Activated CD4-positive, alpha-beta memory T cell treated with anti-CD3 and anti-CD28 coated beads, Interleukin-2, amount 10 ng/mL, durations not matched to agents 7 days and 5 days (primary cell): ENCODE measurements at regions not wholly inside any gene's neighbourhood (a gene's known extent, or its start where the extent isn't known, plus 50 kb on each side); places are given as distances from the start of the nearest gene placed in this dataset.

Experiments used
- CTCF ChIA-PET: fragments of 350-600 bp; sonication (Branson Sonifier 250); formaldehyde crosslinking; loops from one replicate; lab custom pipeline; 2021; ENCODE audit warnings: antibody characterized with exemption, inconsistent platforms; lab: Charles Lee
- POLR2A ChIA-PET: fragments of 350-600 bp; sonication (Branson Sonifier 250); formaldehyde crosslinking; loops from one replicate; lab custom pipeline; 2021; ENCODE audit warnings: antibody characterized with exemption; lab: Charles Lee
- DNase-seq: peaks from one replicate; pipeline ENCODE4 v3.0.0-alpha.2; 2020
- H3K27ac Mint-ChIP-seq: one replicate; pipeline ENCODE4 v1.8.0; 2021; ENCODE audit warnings: mild to moderate bottlenecking, mixed read lengths
- H3K27me3 Mint-ChIP-seq: one replicate; pipeline ENCODE4 v1.8.0; 2021; ENCODE audit warnings: mixed read lengths
- H3K36me3 Mint-ChIP-seq: one replicate; pipeline ENCODE4 v1.8.0; 2021; ENCODE audit warnings: low read depth, mixed read lengths
- H3K4me1 Mint-ChIP-seq: one replicate; pipeline ENCODE4 v1.8.0; 2021; ENCODE audit warnings: mixed read lengths
- H3K4me3 Mint-ChIP-seq: one replicate; pipeline ENCODE4 v1.8.0; 2021; ENCODE audit warnings: mild to moderate bottlenecking, mixed read lengths
- H3K9me3 Mint-ChIP-seq: one replicate; pipeline ENCODE4 v1.8.0; 2021; ENCODE audit warnings: mixed read lengths

- CTCF ChIA-PET = interaction anchor here (1.5 kb wide), 1 partner anchor 42 kb away, joined by 6 read pairs; no protein-coding TSS in a partner anchor
Measured at GRCh38 chr2:204030322-204030721, 93.8 kb downstream of the ICOS start.

GRCh38 chr2:204031056-204031455, 94.5 kb downstream of the ICOS start:
- Mint-ChIP-seq H3K4me1 (peaks cover 20% of the 10 kb centered on the region), H3K27ac (no peak overlapping the region), H3K36me3 (no peaks in the 10 kb centered on the region), H3K27me3 (no peaks in the 10 kb centered on the region), H3K9me3 (peaks cover 2% of the 10 kb centered on the region), H3K4me3 (no peak overlapping the region)
- CTCF ChIA-PET = interaction anchor here (1.5 kb wide), 1 partner anchor 41 kb away, joined by 6 read pairs; no protein-coding TSS in a partner anchor
- POLR2A ChIA-PET = no interaction called here
- no peak for DNase-seq

More at GRCh38 chr2:204030322-204030721, 93.8 kb downstream of the ICOS start:
- Mint-ChIP-seq H3K9me3 (no peaks in the 10 kb centered on the region), H3K27ac (no peak overlapping the region), H3K36me3 (no peaks in the 10 kb centered on the region), H3K4me3 (no peak overlapping the region), H3K27me3 (no peaks in the 10 kb centered on the region), H3K4me1 (peaks cover 18% of the 10 kb centered on the region)
- DNase-seq = no peak
- POLR2A ChIA-PET = no interaction called here

- H3K4me1 Mint-ChIP-seq = peaks cover 10% of the 10 kb centered on the region
- no peaks in the 10 kb centered on the region for H3K36me3 Mint-ChIP-seq
- peaks cover 2% of the 10 kb centered on the region for H3K9me3 Mint-ChIP-seq
- no peak overlapping the region for H3K4me3 Mint-ChIP-seq
- H3K27ac Mint-ChIP-seq = no peak overlapping the region
- CTCF ChIA-PET = interaction anchor here (0.7 to 0.8 kb wide), 2 partner anchors 14 to 103 kb away, joined by 4 to 5 read pairs; no protein-coding TSS in a partner anchor
- no peak for DNase-seq
- no peaks in the 10 kb centered on the region for H3K27me3 Mint-ChIP-seq
- POLR2A ChIA-PET = interaction anchor here (1.1 kb wide), 1 partner anchor 77 kb away, joined by 3 read pairs; no protein-coding TSS in a partner anchor
Measured at GRCh38 chr2:204032301-204032700, 95.7 kb downstream of the ICOS start.

GRCh38 chr2:204033611-204034495, 97.3 kb downstream of the ICOS start:
- H3K36me3 Mint-ChIP-seq = no peaks in the 10 kb centered on the region
- no peak for DNase-seq
- no peak overlapping the region for H3K27ac Mint-ChIP-seq
- ChIA-PET POLR2A (interaction anchor here (1.2 kb wide), 1 partner anchor 22 kb away, joined by 3 read pairs; no protein-coding TSS in a partner anchor), CTCF (interaction anchor here (1.6 kb wide), 1 partner anchor 144 kb away, joined by 3 read pairs; no protein-coding TSS in a partner anchor)
- H3K27me3 Mint-ChIP-seq = no peaks in the 10 kb centered on the region
- peaks cover 2% of the 10 kb centered on the region for H3K9me3 Mint-ChIP-seq
- peaks cover 5% of the 10 kb centered on the region for H3K4me1 Mint-ChIP-seq
- no peak overlapping the region for H3K4me3 Mint-ChIP-seq

- H3K9me3 Mint-ChIP-seq = peaks cover 2% of the 10 kb centered on the region
- POLR2A ChIA-PET = no interaction called here
Measured at GRCh38 chr2:204036706-204037105, 100.1 kb downstream of the ICOS start.

GRCh38 chr2:204037286-204037685, 100.7 kb downstream of the ICOS start:
- CTCF ChIA-PET = interaction anchor here (0.7 kb wide), 1 partner anchor 108 kb away, joined by 5 read pairs; no protein-coding TSS in a partner anchor
- Mint-ChIP-seq H3K27me3 (peaks cover 8% of the 10 kb centered on the region), H3K27ac (no peak overlapping the region), H3K4me1 (peaks cover 5% of the 10 kb centered on the region), H3K36me3 (no peaks in the 10 kb centered on the region), H3K9me3 (peaks cover 2% of the 10 kb centered on the region), H3K4me3 (no peak overlapping the region)
- POLR2A ChIA-PET = no interaction called here
- no peak for DNase-seq

More at GRCh38 chr2:204036706-204037105, 100.1 kb downstream of the ICOS start:
- Mint-ChIP-seq H3K4me3 (no peak overlapping the region), H3K27ac (no peak overlapping the region), H3K27me3 (peaks cover 8% of the 10 kb centered on the region), H3K4me1 (peaks cover 5% of the 10 kb centered on the region), H3K36me3 (no peaks in the 10 kb centered on the region)
- no peak for DNase-seq
- CTCF ChIA-PET = no interaction called here

- no peak for DNase-seq
- Mint-ChIP-seq H3K36me3 (no peaks in the 10 kb centered on the region), H3K27ac (no peak overlapping the region), H3K4me3 (no peak overlapping the region), H3K4me1 (peaks cover 5% of the 10 kb centered on the region), H3K9me3 (peaks cover 2% of the 10 kb centered on the region), H3K27me3 (peaks cover 8% of the 10 kb centered on the region)
- ChIA-PET POLR2A (interaction anchor here (1.2 kb wide), 1 partner anchor 16 kb away, joined by 3 read pairs; no protein-coding TSS in a partner anchor), CTCF (no interaction called here)
Measured at GRCh38 chr2:204039298-204039838, 102.8 kb downstream of the ICOS start.

GRCh38 chr2:204040016-204040415, 103.5 kb downstream of the ICOS start:
- ChIA-PET POLR2A (no interaction called here), CTCF (no interaction called here)
- DNase-seq = no peak
- H3K27ac Mint-ChIP-seq = no peak overlapping the region
- H3K4me1 Mint-ChIP-seq = peaks cover 10% of the 10 kb centered on the region
- no peak overlapping the region for H3K4me3 Mint-ChIP-seq
- H3K36me3 Mint-ChIP-seq = no peaks in the 10 kb centered on the region
- H3K27me3 Mint-ChIP-seq = peaks cover 12% of the 10 kb centered on the region
- H3K9me3 Mint-ChIP-seq = peaks cover 2% of the 10 kb centered on the region

GRCh38 chr2:204042401-204042800, 105.8 kb downstream of the ICOS start:
- no peak overlapping the region for H3K27ac Mint-ChIP-seq
- no peak for DNase-seq
- no peaks in the 10 kb centered on the region for H3K36me3 Mint-ChIP-seq
- H3K4me3 Mint-ChIP-seq = no peak overlapping the region
- ChIA-PET POLR2A (no interaction called here), CTCF (no interaction called here)
- peaks cover 12% of the 10 kb centered on the region for H3K27me3 Mint-ChIP-seq
- peaks cover 5% of the 10 kb centered on the region for H3K4me1 Mint-ChIP-seq
- H3K9me3 Mint-ChIP-seq = no peaks in the 10 kb centered on the region

- H3K9me3 Mint-ChIP-seq = no peaks in the 10 kb centered on the region
- CTCF ChIA-PET = interaction anchor here (1.0 kb wide), 1 partner anchor 14 kb away, joined by 4 read pairs; no protein-coding TSS in a partner anchor
- no peak overlapping the region for H3K4me3 Mint-ChIP-seq
- H3K36me3 Mint-ChIP-seq = no peaks in the 10 kb centered on the region
- DNase-seq = no peak
- no peak overlapping the region for H3K27ac Mint-ChIP-seq
- POLR2A ChIA-PET = no interaction called here
- peaks cover 23% of the 10 kb centered on the region for H3K4me1 Mint-ChIP-seq
- H3K27me3 Mint-ChIP-seq = peaks cover 4% of the 10 kb centered on the region
Measured at GRCh38 chr2:204046145-204046544, 109.6 kb downstream of the ICOS start.

GRCh38 chr2:204049635-204050034, 113.1 kb downstream of the ICOS start:
- Mint-ChIP-seq H3K4me3 (no peak overlapping the region), H3K27me3 (peaks cover 7% of the 10 kb centered on the region), H3K4me1 (peaks cover 21% of the 10 kb centered on the region), H3K27ac (no peak overlapping the region), H3K9me3 (no peaks in the 10 kb centered on the region), H3K36me3 (no peaks in the 10 kb centered on the region)
- ChIA-PET CTCF (interaction anchor here (0.7 to 2.5 kb wide), 2 partner anchors 57 to 121 kb away, joined by 4 to 6 read pairs; no protein-coding TSS in a partner anchor), POLR2A (no interaction called here)
- no peak for DNase-seq

GRCh38 chr2:204050681-204051080, 114.1 kb downstream of the ICOS start:
- Mint-ChIP-seq H3K27me3 (peaks cover 3% of the 10 kb centered on the region), H3K36me3 (no peaks in the 10 kb centered on the region), H3K27ac (no peak overlapping the region), H3K4me3 (no peak overlapping the region), H3K9me3 (no peaks in the 10 kb centered on the region), H3K4me1 (peaks cover 18% of the 10 kb centered on the region)
- ChIA-PET CTCF (interaction anchor here (0.9 to 2.5 kb wide), 5 partner anchors 22 to 210 kb away, joined by 3 to 6 read pairs (median 3); no protein-coding TSS in a partner anchor), POLR2A (interaction anchor here (1.3 kb wide), 1 partner anchor 55 kb away, joined by 3 read pairs; no protein-coding TSS in a partner anchor)
- no peak for DNase-seq
